NCI-H446 (cell line): ENCODE measurements at regions not wholly inside any gene's neighbourhood (a gene's known extent, or its start where the extent isn't known, plus 50 kb on each side); places are given as distances from the start of the nearest gene placed in this dataset.
"Not testable (repeated sequence)": the region's sequence is repeated elsewhere in the genome, so short reads cannot be mapped to it uniquely, and the experiment has no call there.

Experiments
- DNase-seq, 2 experiments: peaks; one replicate each; lab custom pipeline; 2025; lab: John Stamatoyannopoulos, UW

DNA sequence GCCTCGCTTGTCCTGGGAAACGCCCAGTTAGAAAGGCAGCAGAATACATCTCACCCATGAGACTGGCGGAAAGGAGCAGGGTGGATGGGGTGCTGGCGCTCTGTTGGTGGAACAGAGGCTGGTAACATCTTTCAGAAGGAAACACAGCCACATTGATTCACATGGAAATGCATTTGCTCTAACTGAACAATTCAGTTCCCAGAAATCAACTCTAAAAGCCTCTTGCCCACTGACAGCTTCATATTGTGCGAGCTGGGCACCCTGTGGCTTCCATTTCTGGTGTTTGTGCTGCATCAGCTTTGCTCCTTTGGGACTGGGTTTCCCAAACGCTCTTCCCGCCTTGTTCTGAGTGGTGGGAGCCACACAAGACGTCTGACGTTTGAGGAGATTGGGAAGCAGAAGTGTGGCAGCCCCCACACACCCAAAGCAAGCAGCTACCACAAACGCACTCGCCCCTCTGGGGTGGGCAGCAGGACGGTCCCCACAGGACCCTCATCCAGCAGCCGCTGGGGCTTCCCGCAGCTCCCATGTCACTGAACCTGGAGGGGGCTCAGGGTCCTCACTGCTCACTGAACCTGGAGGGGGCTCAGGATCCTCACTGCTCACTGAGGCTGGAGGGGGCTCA lies 229.5 kb downstream of the ERMARD start:
- no peak for DNase-seq

DNA sequence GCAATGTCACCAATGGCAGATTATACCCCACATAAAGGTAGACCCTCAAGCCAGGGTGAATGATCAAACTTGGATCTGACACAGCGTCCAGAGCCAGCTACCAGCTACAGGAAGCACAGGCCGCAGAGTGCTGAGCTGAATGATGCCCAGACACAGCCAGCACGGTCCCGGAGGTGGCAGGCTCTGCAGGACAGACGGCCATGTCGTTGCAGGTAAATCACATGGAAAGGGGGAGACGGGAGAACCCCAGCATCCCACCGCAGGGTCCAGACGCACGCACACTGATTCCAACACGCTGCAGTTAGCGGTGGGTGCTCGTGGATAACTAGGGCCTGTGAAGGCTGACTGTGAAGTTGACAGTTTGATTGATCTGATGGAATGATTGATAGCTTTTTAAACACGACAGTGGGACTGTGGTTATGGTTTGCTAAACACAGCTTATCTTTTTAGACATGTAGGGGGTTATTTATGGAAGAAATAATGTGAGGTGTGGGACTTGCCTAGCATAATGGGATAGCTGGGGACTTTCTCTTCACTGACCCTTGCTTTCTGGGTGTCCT lies 228.5 kb downstream of the ERMARD start:
- DNase-seq: no peak

DNA sequence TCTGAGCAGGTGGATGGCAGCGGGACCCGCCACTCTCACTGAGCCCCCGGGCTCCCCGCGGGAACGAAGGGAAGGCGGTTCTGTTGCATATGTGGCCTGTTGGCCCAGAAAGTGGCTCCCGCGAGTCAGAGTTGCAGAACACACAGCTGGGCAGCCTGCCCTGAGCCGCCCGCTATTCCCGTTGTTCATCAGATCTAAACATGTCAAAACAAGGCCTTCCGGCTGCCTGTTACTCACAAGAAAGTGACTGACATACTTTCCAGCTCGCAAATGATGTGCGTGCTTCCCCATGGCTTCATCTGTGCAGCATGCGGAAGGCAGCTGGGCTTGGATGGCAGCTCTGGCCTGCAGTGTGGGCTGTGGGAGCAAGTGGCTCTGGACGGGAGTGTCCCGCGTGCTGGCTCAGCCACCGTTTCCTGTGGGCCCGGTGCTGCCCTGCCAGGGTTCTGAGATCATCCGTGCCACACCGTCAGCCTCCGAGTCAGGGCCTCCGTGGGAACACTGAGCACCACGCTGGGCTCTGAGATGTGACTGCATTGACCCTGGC lies 227.3 kb downstream of the ERMARD start:
- no peak for DNase-seq

DNA sequence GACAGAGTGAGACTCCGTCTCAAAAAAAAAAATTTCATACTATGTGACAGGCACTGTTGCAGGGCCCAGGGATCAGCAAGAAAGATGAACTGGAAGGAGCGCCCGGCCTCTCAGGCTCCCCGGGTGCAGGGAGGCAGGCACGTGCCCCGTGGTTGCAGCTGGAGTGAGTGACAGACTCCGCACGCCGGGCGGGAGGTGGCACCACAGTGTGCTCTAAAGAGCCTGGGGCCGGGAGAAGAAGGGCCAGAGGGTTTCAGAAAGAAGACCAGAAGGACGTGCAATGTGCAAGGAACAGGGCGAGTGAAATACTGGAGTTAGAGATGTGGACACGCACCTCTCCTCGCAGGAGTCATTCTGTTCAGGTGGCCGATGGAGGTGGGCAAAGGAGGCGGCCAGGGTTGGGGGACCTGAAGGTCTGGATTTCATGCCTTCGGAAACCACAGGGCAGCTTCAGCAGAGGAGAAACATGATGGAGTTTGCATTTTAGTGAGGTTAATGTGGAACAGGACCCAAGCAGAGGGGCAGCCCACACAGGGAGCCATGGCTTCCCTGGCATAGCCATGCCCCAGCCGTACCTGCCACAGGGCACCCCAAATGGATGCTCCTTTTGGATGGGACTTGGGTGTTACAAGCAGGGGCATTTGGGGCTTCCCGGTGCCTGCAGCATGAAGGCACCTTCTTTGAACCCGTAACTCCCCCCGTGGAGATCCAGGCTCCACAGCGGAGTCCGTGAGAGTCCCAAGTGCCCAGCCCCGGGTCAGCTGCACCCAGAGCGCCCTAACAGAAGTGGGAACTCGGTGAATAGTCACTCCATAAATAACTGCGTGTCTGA lies 226.2 kb downstream of the ERMARD start:
- DNase-seq: no peak

DNA sequence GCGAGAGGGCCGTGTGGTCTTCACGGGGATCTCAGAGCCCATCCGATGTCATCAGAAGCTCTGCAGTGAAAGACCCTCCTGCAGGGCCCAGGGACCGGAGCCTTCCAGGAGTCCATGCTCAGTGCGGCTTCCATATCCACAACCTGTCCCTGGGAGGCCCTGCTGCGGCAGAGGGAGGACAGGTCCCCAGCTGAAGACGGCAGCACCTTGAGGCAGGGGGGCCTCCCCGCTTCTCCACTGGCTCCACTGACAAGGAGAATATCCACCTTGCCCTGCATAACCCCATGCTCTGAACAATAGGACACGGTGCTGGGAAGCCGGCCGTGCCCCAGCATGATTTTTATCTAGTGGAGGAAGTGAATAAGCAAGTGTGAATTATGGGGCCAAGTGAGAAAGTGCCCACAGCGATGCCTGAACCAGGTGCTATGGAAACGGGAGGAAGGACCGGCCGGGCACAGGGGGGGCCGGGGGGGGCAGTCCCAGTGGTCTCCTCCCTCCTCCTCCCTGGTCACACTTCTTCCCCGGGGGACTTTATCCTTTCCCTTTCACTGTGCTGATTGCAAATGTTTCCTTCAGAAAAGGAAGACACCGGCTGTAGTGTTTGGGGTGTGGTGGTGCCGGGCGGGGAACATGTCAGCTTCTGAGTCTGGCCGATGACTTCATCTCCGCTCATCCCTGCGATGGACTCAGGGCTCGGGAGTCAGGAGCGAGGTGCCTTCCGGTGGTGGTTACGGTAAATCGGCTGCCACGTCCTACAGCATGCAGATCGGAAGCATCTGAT lies 225.1 kb downstream of the ERMARD start:
- no peak for DNase-seq

DNA sequence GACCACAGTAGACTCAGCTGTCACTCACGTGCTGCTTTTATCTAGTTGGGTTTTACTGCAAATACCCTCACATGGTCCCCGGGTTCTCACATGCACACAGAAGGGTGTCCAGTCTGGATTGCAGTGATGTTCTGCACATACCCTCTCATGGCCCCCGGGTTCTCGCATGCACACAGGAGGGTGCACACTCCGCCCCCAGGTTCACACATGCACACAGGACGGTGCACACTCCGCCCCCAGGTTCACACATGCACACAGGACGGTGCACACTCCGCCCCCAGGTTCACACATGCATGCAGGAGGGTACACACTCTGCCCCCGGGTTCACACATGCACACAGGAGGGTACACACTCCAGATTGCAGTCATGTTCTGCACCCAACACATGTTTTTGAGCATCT lies 224.3 kb downstream of the ERMARD start:
- no peak for DNase-seq

DNA sequence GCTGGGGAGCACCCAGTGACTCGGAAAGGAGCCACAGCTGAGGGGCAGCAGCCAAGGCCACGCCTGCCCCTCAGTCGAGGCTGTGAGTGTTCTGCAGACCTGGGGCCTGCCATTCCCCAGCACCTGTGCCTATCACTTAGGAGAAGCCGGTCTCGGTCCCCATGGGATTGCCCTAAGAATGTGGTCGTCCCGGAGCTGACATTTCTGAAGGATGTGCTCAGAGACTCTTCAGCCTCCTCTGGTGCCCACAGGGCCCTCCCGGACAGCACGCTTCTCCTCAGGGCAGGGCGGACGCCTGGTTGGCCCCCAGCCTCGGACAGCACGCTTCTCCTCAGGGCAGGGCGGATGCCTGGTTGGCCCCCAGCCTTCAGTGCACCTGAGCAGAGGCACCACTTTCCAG lies 223.9 kb downstream of the ERMARD start:
- no peak for DNase-seq

DNA sequence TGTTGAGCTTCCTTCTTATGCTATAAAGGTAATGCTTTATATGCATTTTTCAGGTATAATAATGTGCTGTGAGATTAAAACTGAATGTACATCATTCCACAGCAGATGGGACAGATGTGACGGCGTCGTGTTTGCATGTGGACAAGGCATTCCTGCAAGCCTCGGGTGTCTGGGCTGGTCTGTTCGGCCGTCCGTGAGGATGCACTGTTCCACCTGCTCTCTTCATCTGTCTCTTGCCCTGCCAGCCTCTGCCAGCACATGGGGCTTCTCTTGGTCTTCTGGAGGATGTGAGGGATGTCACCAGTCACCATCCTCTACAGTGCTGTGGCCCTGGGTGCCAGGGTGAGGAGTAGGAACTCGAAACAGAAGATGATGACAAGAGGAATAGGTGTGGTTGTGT lies 223.2 kb downstream of the ERMARD start:
- no peak for DNase-seq

DNA sequence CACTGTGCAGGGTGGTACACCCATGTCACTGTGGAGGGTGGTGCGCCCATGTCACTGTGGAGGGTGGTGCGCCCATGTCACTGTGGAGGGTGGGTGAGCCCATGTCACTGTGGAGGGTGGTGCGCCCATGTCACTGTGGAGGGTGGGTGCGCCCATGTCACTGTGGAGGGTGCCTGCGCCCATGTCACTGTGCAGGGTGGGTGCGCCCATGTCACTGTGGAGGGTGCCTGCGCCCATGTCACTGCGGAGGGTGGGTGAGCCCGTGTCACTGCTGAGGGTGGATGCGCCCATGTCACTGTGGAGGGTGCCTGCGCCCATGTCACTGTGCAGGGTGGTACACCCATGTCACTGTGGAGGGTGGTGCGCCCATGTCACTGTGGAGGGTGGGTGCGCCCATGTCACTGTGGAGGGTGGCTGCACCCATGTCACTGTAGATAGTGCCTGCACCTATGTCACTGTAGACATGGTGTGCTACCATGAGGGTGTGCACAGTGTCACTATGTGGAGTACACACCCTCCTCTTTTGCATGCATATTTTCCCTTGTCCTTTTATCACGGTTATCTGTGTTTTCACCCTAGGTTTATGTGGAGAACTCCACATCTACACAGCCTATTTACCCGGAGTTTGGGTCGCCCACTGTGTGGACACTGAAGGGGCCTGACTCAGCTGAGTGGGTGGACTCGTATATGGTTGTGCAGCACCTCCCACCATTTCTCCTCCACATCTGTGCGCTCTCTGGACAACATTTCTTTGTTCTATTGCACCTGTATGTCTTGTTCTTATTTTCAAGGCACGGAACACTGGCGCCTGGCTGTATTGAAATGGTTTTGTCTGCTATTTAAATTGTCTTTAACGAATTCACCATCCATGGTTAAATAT lies 222.4 kb downstream of the ERMARD start:
- not testable (repeated sequence) for DNase-seq

DNA sequence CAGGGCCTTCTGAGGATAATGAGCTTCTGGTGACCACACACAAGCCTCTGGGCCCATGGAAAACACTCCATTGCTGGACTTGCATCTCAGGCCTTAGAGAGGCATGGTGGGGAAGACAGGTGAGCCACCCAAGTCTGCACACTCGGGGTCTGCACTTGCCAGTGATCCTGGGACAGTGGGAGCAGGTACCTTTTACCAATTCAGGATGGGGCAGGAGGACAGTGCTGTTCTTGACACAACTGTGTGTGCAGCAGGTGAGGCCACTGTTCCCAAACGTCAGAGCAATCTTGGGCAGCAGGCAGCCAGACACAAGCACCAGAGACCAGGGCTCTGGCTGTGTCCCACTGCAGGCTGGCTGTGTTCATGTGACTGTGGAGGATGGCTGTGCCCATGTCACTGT lies 221.3 kb downstream of the ERMARD start:
- no peak for DNase-seq

DNA sequence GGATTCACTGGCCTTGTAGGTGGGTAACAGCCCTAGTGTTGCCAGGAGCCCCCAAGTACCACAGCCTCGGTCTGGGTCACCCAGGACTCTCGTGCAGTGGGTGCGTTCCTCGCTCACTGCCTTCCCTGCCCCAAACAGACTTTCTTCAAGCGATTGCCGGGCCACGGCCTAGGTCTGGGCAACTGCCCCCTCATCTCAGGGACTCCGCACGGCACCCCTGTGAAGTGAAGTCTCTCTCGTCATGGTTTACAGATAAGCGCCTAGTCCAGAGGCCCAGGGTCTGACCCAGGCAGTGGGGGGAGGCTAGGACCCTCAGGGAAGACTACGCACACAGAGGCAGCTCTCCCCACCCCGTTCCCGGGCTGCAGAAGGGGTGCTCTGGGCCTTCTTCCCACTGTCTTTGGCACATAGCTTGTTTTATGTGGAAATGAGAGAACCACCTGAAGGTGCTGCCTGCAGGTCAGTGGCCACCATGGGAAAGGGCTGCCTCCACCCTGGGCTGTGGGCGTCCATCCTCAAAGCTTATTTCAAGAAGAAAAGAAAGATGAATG lies 220.8 kb downstream of the ERMARD start:
- DNase-seq: no peak

DNA sequence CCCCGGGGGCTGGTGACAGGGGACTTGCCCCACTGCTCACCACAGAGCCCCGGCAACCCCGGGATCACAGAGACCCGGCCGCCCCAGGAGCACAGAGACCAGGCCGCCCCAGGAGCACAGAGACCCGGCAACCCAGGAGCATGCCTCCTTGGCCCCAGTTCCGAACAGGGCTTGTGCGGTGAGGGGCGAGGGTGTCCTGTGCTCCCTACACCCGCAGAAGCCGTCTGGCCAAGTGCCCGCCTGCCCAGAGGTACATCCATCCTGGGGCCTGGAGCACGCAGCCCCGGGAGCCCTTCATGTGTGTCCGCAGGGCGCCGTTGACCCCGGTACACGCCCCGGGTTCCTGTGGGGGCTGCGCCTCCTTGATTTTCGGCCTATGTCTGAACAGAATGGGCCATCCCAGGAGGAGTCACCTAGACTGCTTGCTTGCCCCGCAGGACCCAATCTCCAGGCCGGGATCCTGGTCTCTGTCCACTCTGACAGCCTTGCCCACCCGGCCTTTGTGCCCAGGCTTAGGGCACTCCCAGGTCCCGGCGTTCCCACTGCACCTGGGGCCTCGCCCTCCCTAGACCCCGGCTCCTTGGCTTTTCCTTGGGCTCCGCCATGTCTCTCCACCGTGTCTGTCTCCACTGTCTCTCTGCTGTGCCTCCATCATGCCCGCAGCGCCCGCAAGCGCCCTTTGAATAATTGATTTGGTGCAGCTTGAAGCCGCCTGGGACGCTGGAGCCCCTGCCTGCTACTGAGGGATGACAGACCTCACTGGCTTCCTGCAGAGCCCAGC lies 219.8 kb downstream of the ERMARD start:
- no peak for DNase-seq

DNA sequence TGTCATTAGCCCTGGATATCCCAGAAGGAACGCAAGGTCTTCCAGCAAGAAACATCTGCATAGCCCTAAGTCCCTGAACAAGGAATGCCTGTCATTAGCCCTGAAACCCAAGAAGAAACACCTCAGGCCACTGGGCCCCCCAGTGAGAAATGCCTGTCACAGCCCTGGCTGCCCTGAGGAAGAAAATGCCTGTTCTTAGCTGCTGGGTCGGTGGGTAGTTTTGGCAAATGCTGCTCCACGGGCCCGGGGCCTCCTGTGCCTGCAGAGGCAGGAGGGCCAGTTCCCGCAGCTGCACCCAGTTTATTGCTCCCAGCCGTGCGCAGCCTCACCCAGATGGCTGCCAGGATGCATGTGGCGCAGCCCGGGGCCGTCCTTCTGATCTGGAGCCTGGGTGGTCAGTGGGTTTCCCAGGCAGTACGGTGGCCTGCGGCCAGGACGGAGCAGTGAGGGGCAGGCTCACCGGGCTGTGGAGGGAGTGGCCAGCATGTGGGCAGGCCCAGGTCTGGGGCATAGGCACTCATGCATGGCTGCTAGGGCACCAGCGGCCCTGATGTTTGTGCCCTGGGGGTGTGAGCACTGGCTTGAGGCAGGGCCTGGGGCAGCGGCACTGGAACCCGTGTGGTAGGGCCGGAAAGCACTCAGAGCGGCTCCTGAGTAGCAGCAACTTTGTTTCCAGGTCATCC lies 219.0 kb downstream of the ERMARD start:
- no peak for DNase-seq

DNA sequence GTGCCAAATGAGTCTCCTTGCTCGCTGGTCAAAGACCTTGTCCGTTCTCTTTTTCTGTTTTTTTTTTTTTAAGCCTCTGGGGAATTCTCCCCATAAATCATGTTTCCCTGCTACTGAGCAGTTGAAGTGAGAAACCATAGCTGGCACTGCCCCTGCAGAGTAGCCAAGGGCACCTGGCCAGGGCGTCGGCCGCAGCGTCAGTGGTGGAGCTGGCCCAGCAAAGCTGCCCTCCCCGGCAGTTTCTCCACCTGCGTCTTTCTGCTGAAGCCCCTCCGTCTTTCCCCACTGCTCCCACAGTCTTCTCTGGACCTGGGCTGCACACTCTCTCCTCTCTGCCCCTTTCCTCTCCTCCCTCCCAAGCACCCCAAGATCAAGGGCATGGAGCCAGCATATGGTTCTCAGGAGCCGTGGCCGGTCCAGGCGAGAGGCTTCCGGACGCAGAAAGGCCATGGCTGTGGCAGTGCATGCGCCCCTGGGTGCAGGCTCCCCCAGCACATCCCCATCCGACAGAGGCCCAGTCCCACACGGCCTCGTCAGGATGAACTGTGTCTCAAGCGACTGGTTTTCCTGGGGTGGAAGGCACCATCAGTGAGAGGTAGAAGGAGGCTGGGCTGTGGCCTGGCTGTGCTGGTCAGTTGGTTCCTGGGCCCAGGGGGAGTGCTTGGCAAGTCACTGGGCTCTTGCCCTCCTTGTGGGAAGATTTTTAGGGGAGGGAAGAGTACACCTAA lies 218.1 kb downstream of the ERMARD start:
- DNase-seq: no peak

DNA sequence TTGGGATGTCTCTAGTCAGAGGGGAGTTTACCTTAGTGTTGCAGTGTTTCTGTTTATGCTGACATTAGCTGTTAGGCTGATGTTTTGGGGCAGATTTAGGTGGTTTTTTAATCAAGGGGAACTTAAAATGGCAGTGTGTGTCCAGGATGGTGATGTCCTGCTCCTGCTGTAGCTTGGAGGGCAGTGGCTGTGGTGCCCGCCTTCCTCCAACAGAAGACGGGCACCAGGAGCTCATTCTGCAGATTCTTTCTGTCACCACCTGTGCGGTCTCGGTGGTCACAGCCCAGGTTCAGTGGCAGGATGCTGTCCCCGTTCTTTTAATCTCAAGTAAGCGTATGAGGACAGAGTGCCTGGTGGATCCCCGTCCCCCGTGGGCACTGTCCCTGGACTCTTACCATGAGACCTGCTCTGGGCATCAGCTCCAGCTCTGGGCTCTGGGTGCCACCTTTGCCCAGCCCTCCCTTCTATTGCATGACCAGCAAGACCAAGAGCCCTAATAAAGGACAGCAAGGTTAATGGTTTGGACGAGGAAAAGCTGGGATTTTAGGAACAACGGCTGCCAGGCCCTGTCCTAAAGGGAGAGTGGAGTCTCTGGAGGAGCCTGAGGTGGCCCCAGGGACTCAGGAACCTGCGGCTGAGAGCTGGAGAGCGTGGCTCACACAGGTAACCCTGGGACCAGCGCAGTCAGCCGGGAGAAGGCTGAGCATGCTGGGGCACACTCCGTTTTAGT lies 217.3 kb downstream of the ERMARD start:
- DNase-seq: no peak

DNA sequence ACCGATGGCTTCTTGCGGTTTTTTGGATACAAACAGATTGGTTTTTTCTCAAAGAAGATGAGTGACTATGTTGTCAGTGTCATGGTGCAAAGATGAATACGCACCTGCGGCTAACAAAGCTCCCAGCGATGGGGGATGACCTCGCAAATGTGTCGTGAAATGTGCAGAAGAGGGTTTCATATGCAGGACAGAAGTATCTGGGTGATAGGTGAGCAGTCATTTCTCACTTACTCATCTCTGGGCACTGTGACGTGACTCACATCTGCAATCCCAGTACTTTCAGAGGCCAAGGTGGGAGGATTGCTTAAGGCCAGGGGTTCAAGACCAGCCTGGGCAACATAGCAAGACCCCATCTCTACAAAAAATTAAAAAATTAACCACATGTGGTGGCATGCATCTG lies 216.3 kb downstream of the ERMARD start:
- no peak for DNase-seq

DNA sequence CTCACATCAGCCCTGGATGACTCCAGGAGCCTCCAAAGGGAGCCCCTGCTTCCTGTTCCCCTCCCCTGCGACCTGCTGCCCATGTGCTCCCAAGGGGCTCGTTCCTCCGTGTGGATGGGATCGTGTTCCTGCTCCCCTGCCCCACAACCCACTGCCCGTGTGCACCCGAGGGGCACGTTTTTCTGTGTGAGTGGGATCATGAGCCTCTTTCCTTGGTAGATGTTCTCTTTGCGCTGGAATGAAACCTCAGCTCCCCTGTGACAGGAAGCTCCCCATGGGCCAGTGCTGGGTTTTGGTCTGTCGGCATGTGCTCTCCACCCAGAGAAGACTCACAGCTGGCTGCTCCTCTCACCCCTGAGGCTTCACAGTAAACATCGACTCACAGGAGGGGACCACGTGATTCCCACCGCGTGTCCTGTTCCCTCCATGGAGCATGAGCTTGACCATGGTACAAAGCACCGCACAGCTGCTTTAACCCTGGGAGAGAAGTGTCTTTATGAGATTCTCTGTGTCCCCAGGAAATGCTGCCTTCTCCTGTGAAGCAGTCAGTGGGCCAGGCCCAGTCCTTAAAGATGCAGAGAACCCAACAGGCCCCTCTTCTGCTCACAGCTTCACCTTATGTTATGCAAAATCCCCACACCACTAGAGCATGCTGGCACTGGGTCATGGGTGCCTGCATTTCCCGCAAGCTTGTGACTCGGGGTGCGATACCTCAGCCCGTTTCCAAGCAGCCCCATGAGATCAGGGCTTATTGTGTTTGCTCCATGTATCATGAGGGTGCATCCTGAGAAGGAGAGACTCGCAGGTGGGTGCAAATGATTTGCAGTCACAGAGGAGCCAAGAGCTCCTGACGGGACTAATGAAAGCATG lies 215.1 kb downstream of the ERMARD start:
- DNase-seq: no peak
